ENCODE measurements at regions not wholly inside any gene's neighbourhood (a gene's known extent, or its start where the extent isn't known, plus 50 kb on each side); places are given as distances from the start of the nearest gene placed in this dataset.

- Histone ChIP-seq H3K4me3 (ENCODE audit: low read depth in 1 of 3, low read length in 3 of 3) (no peak overlapping the region), H3K9me3 (ENCODE audit: control insufficient read depth in 4 of 4, low read length in 3 of 4) (no peaks in the 10 kb centered on the region), H3K4me1 (ENCODE audit: control insufficient read depth in 4 of 4, insufficient read depth in 4 of 4, low read length in 3 of 4) (no peaks in the 10 kb centered on the region), H3K27ac (ENCODE audit: low read depth in 1 of 2, low read length in 2 of 2) (no peak overlapping the region), H3K9ac (ENCODE audit: low read depth in 1 of 2, low read length in 2 of 2) (no peak overlapping the region), H3K27me3 (ENCODE audit: control insufficient read depth in 4 of 4, insufficient read depth in 4 of 4, low read length in 3 of 4) (no peaks in the 10 kb centered on the region), H3K36me3 (ENCODE audit: control insufficient read depth in 4 of 4, insufficient read depth in 3 of 4, low read depth in 1 of 4, low read length in 3 of 4) (no peaks in the 10 kb centered on the region)
- WGBS = 85% methylated on average over 3 of the region's 3 CpGs
- TF ChIP-seq CTCF (IDR thresholded peaks at IDR 0.05; ENCODE audit: low read depth, low read length, missing input control) (no peak), HNF4G (IDR thresholded peaks at IDR 0.05) (no peak), SP1 (IDR thresholded peaks at IDR 0.05) (no peak), TAF1 (conservative IDR thresholded peaks at IDR 0.05) (no peak), EGR1 (IDR thresholded peaks at IDR 0.05; ENCODE audit: low read depth in 2 of 2) (no peak)
- DNase-seq (ENCODE audit: low spot score) = no peak
Observed at GRCh38 chr4:126825083-126825482, 807.7 kb upstream of the INTU start.

GRCh38 chr4:126827669-126828068 is 805.1 kb upstream of the INTU start:
- Histone ChIP-seq H3K27me3 (ENCODE audit: control insufficient read depth in 4 of 4, insufficient read depth in 4 of 4, low read length in 3 of 4) (no peaks in the 10 kb centered on the region), H3K4me1 (ENCODE audit: control insufficient read depth in 4 of 4, insufficient read depth in 4 of 4, low read length in 3 of 4) (no peaks in the 10 kb centered on the region), H3K27ac (ENCODE audit: low read depth in 1 of 2, low read length in 2 of 2) (no peak overlapping the region), H3K36me3 (ENCODE audit: control insufficient read depth in 4 of 4, insufficient read depth in 3 of 4, low read depth in 1 of 4, low read length in 3 of 4) (no peaks in the 10 kb centered on the region), H3K4me3 (ENCODE audit: low read depth in 1 of 3, low read length in 3 of 3) (no peak overlapping the region), H3K9ac (ENCODE audit: low read depth in 1 of 2, low read length in 2 of 2) (no peak overlapping the region), H3K9me3 (ENCODE audit: control insufficient read depth in 4 of 4, low read length in 3 of 4) (peaks cover 0 to 2% (median 0%) of the 10 kb centered on the region in 4 donors)
- DNase-seq (ENCODE audit: low spot score) = no peak
- TF ChIP-seq FOXA1 (IDR thresholded peaks at IDR 0.05) (no peak), TAF1 (conservative IDR thresholded peaks at IDR 0.05) (no peak), RXRA (IDR thresholded peaks at IDR 0.05) (no peak), SP1 (IDR thresholded peaks at IDR 0.05) (no peak)
- WGBS = 75% methylated on average over 2 of the region's 2 CpGs

DNA sequence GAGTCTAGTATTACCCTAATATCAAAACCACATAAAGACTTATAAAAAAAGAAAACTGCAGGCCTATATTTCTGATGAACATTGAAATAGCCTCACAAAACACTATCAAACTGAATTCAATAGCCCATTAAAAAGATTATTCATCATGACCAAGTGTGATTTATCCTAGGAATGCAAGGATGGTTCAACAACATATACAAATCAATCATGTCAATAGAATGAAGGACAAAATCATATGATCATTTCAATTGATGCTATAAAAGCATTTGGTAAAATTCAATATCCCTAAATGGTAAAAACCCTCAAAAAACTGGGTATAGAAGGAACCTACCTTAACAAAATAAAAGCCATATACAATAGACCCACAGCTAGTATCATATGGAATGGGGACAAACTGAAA is 797.9 kb upstream of the INTU start:
- Histone ChIP-seq H3K36me3 (ENCODE audit: control insufficient read depth in 4 of 4, insufficient read depth in 3 of 4, low read depth in 1 of 4, low read length in 3 of 4) (no peaks in the 10 kb centered on the region), H3K4me3 (ENCODE audit: low read depth in 1 of 3, low read length in 3 of 3) (no peak overlapping the region), H3K9me3 (ENCODE audit: control insufficient read depth in 4 of 4, low read length in 3 of 4) (peaks cover 0 to 9% (median under 1%) of the 10 kb centered on the region in 4 donors), H3K4me1 (ENCODE audit: control insufficient read depth in 4 of 4, insufficient read depth in 4 of 4, low read length in 3 of 4) (no peaks in the 10 kb centered on the region), H3K27me3 (ENCODE audit: control insufficient read depth in 4 of 4, insufficient read depth in 4 of 4, low read length in 3 of 4) (no peaks in the 10 kb centered on the region), H3K9ac (ENCODE audit: low read depth in 1 of 2, low read length in 2 of 2) (no peak overlapping the region), H3K27ac (ENCODE audit: low read depth in 1 of 2, low read length in 2 of 2) (no peak overlapping the region)
- DNase-seq (ENCODE audit: low spot score) = no peak
- TF ChIP-seq TAF1 (conservative IDR thresholded peaks at IDR 0.05) (no peak), RXRA (IDR thresholded peaks at IDR 0.05) (no peak), FOXA2 (IDR thresholded peaks at IDR 0.05) (no peak), CTCF (IDR thresholded peaks at IDR 0.05; ENCODE audit: low read depth, low read length, missing input control) (no peak), REST (IDR thresholded peaks at IDR 0.05) (no peak), RAD21 (IDR thresholded peaks at IDR 0.05) (no peak), NR2F2 (IDR thresholded peaks at IDR 0.05) (no peak), YY1 (IDR thresholded peaks at IDR 0.05) (no peak), GABPA (IDR thresholded peaks at IDR 0.05 in 1 of 2, conservative IDR thresholded peaks at IDR 0.05 in 1 of 2) (no peak), HNF4A (conservative IDR thresholded peaks at IDR 0.05) (no peak), EGR1 (IDR thresholded peaks at IDR 0.05; ENCODE audit: low read depth in 2 of 2) (no peak)
- TF ChIP-seq, protein P1, sequence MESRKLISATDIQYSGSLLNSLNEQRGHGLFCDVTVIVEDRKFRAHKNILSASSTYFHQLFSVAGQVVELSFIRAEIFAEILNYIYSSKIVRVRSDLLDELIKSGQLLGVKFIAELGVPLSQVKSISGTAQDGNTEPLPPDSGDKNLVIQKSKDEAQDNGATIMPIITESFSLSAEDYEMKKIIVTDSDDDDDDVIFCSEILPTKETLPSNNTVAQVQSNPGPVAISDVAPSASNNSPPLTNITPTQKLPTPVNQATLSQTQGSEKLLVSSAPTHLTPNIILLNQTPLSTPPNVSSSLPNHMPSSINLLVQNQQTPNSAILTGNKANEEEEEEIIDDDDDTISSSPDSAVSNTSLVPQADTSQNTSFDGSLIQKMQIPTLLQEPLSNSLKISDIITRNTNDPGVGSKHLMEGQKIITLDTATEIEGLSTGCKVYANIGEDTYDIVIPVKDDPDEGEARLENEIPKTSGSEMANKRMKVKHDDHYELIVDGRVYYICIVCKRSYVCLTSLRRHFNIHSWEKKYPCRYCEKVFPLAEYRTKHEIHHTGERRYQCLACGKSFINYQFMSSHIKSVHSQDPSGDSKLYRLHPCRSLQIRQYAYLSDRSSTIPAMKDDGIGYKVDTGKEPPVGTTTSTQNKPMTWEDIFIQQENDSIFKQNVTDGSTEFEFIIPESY (IDR thresholded peaks at IDR 0.05) = no peak
- TF ChIP-seq, protein P2, sequence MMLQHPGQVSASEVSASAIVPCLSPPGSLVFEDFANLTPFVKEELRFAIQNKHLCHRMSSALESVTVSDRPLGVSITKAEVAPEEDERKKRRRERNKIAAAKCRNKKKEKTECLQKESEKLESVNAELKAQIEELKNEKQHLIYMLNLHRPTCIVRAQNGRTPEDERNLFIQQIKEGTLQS (IDR thresholded peaks at IDR 0.05) = no peak
- TF ChIP-seq, protein P3, sequence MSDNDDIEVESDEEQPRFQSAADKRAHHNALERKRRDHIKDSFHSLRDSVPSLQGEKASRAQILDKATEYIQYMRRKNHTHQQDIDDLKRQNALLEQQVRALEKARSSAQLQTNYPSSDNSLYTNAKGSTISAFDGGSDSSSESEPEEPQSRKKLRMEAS (IDR thresholded peaks at IDR 0.05) = no peak
